CD14-positive monocyte (primary cell): ENCODE measurements at regions not wholly inside any gene's neighbourhood (a gene's known extent, or its start where the extent isn't known, plus 50 kb on each side); places are given as distances from the start of the nearest gene placed in this dataset.

Experiments used
- DNase-seq, 3 donors: peaks; one replicate each; pipeline ENCODE4 v3.0.0-alpha.2; 2011 to 2022
- H2AFZ ChIP-seq: 2 replicates; pipeline ENCODE4 v1.6.0; 2012; ENCODE audit warnings: mild to moderate bottlenecking, low read depth, low read length, inconsistent platforms; ENCODE audit not compliant: insufficient read depth, poor library complexity, severe bottlenecking
- H3K27ac ChIP-seq, 2 donors: 1 replicate in 1 of 2; 2 replicates in 1 of 2; pipeline ENCODE4 v1.5.1; 2012 to 2013; ENCODE audit warnings: low read length in 2 of 2, control low read depth in 1 of 2, inconsistent platforms in 1 of 2, low read depth in 1 of 2, mild to moderate bottlenecking in 1 of 2
- H3K27me3 ChIP-seq, 2 donors: one replicate each; pipeline versions ENCODE4 v1.6.0 to v1.6.1; 2011 to 2013; ENCODE audit warnings: low read length in 2 of 2; ENCODE audit not compliant: control insufficient read depth in 2 of 2, insufficient read depth in 2 of 2
- H3K36me3 ChIP-seq, 2 donors: replicated peaks in 1 of 2; 1 replicate in 1 of 2; 2 replicates in 1 of 2; pipeline versions ENCODE4 v1.5.1 to v1.6.1; 2012 to 2013; ENCODE audit warnings: low read length in 2 of 2, control low read depth in 1 of 2, inconsistent platforms in 1 of 2, mild to moderate bottlenecking in 1 of 2; ENCODE audit not compliant: insufficient read depth in 2 of 2, control insufficient read depth in 1 of 2
- H3K4me1 ChIP-seq, 2 donors: 1 replicate in 1 of 2; 2 replicates in 1 of 2; pipeline versions ENCODE4 v1.5.1 to v1.6.1; 2012 to 2013; ENCODE audit warnings: low read length in 2 of 2, control low read depth in 1 of 2, inconsistent platforms in 1 of 2, mild to moderate bottlenecking in 1 of 2, moderate library complexity in 1 of 2; ENCODE audit not compliant: insufficient read depth in 2 of 2, control insufficient read depth in 1 of 2
- H3K4me2 ChIP-seq: replicated peaks from 2 replicates; pipeline ENCODE3; 2012; ENCODE audit warnings: low read length, moderate library complexity, mild to moderate bottlenecking; ENCODE audit not compliant: poor library complexity, severe bottlenecking; ENCODE audit errors: extremely low read depth
- H3K4me3 ChIP-seq, 3 experiments: fragments of 200-600 bp in 1 of 3; sonication (generic) in 1 of 3; replicated peaks in 1 of 3; 1 replicate in 2 of 3; 2 replicates in 1 of 3; pipeline ENCODE4 v1.5.1; 2011 to 2013; ENCODE audit warnings: low read length in 3 of 3, mild to moderate bottlenecking in 3 of 3, control low read depth in 2 of 3, low read depth in 2 of 3, inconsistent platforms in 1 of 3, moderate library complexity in 1 of 3
- H3K79me2 ChIP-seq: 2 replicates; pipeline ENCODE4 v1.6.0; 2012; ENCODE audit warnings: mild to moderate bottlenecking, control low read depth, inconsistent platforms, low read length, moderate library complexity; ENCODE audit not compliant: insufficient read depth
- H3K9ac ChIP-seq: 2 replicates; pipeline ENCODE4 v1.6.0; 2017; ENCODE audit warnings: low read length, mild to moderate bottlenecking; ENCODE audit not compliant: insufficient read depth, poor library complexity, severe bottlenecking
- H3K9me3 ChIP-seq, 2 donors: replicated peaks in 1 of 2; 1 replicate in 1 of 2; 2 replicates in 1 of 2; pipeline versions ENCODE4 v1.5.1 to v1.6.1; 2012 to 2013; ENCODE audit warnings: low read length in 2 of 2, control low read depth in 1 of 2; ENCODE audit not compliant: control insufficient read depth in 1 of 2, insufficient read depth in 1 of 2
- H4K20me1 ChIP-seq: 2 replicates; pipeline ENCODE4 v1.6.0; 2012; ENCODE audit warnings: mild to moderate bottlenecking, low read length, control low read depth, moderate library complexity; ENCODE audit not compliant: insufficient read depth
- H3K27ac Mint-ChIP-seq, 7 donors: one replicate each; pipeline ENCODE4 v1.8.0; 2020; ENCODE audit warnings: mild to moderate bottlenecking in 7 of 7, mixed read lengths in 7 of 7, moderate library complexity in 6 of 7, inconsistent platforms in 2 of 7
- H3K27me3 Mint-ChIP-seq, 3 donors: one replicate each; pipeline ENCODE4 v1.8.0; 2021 to 2022; ENCODE audit warnings: low read depth in 3 of 3, mild to moderate bottlenecking in 3 of 3, mixed read lengths in 3 of 3, moderate library complexity in 3 of 3, inconsistent platforms in 1 of 3
- H3K36me3 Mint-ChIP-seq, 2 donors: one replicate each; pipeline ENCODE4 v1.8.0; 2020; ENCODE audit warnings: mixed read lengths in 2 of 2, inconsistent platforms in 1 of 2, mild to moderate bottlenecking in 1 of 2
- H3K4me1 Mint-ChIP-seq: one replicate; pipeline ENCODE4 v1.8.0; 2020; ENCODE audit warnings: mild to moderate bottlenecking, mixed read lengths
- H3K4me3 Mint-ChIP-seq, 2 donors: one replicate each; pipeline ENCODE4 v1.8.0; 2020; ENCODE audit warnings: mild to moderate bottlenecking in 2 of 2, mixed read lengths in 2 of 2, moderate library complexity in 1 of 2
- H3K9me3 Mint-ChIP-seq, 7 donors: one replicate each; pipeline ENCODE4 v1.8.0; 2020 to 2022; ENCODE audit warnings: mixed read lengths in 7 of 7, mild to moderate bottlenecking in 6 of 7, moderate library complexity in 6 of 7, inconsistent platforms in 2 of 7
- CTCF ChIP-seq: fragments of 200-600 bp; IDR thresholded peaks from one replicate; pipeline ENCODE4 v1.8.0; 2022; ENCODE audit warnings: antibody characterized with exemption, mild to moderate bottlenecking
- WGBS: methylation state at CpG from one replicate; pipeline ENCODE4 v1.1.5; 2013; ENCODE audit warnings: missing lambda C conversion rate; ENCODE audit not compliant: insufficient coverage; 5-methylcytosine and 5-hydroxymethylcytosine counted together
- intact Hi-C, 2 donors: fragments of 100-400 bp; cut with micrococcal nuclease; formaldehyde crosslinking; loops; one replicate each; pipeline versions ENCODE4 v1.15.0 to v1.15.1; 2023

GRCh38 chr1:187469836-187470235, 641.1 kb downstream of the PLA2G4A start:
- no peaks in the 10 kb centered on the region for H4K20me1 ChIP-seq
- H3K36me3 ChIP-seq, result no peaks in the 10 kb centered on the region
- no peak overlapping the region for H3K4me2 ChIP-seq
- H3K27me3 ChIP-seq, result no peaks in the 10 kb centered on the region
- H3K4me3 ChIP-seq, result no peak overlapping the region
- Mint-ChIP-seq H3K36me3 (no peaks in the 10 kb centered on the region), H3K9me3 (peaks cover 7 to 20% (median 13%) of the 10 kb centered on the region in 7 donors), H3K4me1 (no peaks in the 10 kb centered on the region), H3K4me3 (no peak overlapping the region), H3K27ac (no peak overlapping the region), H3K27me3 (peaks cover 0 to 2% (median 0%) of the 10 kb centered on the region in 3 donors)
- H2AFZ ChIP-seq, result no peak overlapping the region
- H3K9ac ChIP-seq, result no peak overlapping the region
- intact Hi-C loops, result no loop called here
- no peak for DNase-seq
- peaks cover 12 to 13% of the 10 kb centered on the region in 2 donors for H3K9me3 ChIP-seq
- no peak for TF ChIP-seq CTCF
- no peaks in the 10 kb centered on the region for H3K79me2 ChIP-seq
- H3K4me1 ChIP-seq, result no peaks in the 10 kb centered on the region
- WGBS, result no CpG with 5 or more reads among the region's 2 CpGs
- no peak overlapping the region for H3K27ac ChIP-seq

GRCh38 chr1:187471555-187471954, 642.8 kb downstream of the PLA2G4A start:
- Histone ChIP-seq H3K9me3 (peaks cover 0 to 8% of the 10 kb centered on the region in 2 donors), H3K79me2 (no peaks in the 10 kb centered on the region), H3K27me3 (no peaks in the 10 kb centered on the region), H3K27ac (no peak overlapping the region), H3K9ac (no peak overlapping the region), H3K36me3 (no peaks in the 10 kb centered on the region), H3K4me2 (no peak overlapping the region), H4K20me1 (no peaks in the 10 kb centered on the region), H3K4me1 (no peaks in the 10 kb centered on the region), H2AFZ (no peak overlapping the region), H3K4me3 (no peak overlapping the region)
- H3K36me3 Mint-ChIP-seq, result no peaks in the 10 kb centered on the region
- no peaks in the 10 kb centered on the region for H3K4me1 Mint-ChIP-seq
- WGBS, result no CpG with 5 or more reads among the region's 2 CpGs
- no peak for DNase-seq
- peaks cover 3 to 15% (median 8%) of the 10 kb centered on the region in 7 donors for H3K9me3 Mint-ChIP-seq
- no peak for TF ChIP-seq CTCF
- no peak overlapping the region for H3K27ac Mint-ChIP-seq
- peaks cover 0 to 2% (median 0%) of the 10 kb centered on the region in 3 donors for H3K27me3 Mint-ChIP-seq
- no peak overlapping the region for H3K4me3 Mint-ChIP-seq
- intact Hi-C loops, result no loop called here
